ENCODE measurements at regions not wholly inside any gene's neighbourhood (a gene's known extent, or its start where the extent isn't known, plus 50 kb on each side); places are given as distances from the start of the nearest gene placed in this dataset.

DNA sequence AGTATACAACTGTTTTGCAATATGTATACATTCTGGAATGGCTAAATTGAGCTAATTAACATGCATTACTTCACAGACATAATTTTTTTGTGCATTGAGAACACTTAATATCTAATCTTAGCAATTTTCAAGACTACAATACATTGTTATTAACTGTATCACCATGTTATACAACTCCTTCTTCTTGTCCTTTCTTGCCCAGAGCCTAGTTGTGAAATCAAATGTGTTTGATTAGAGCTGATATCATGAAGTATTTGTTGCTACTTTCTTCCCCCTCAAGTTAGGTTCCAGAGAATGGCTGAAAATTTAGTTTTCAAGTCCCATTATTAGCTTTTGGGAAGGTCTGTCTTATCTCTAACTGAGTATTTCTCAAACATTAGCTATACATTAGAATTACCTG lies 607.8 kb downstream of the PSAT1 start:
- TF ChIP-seq, protein P1, sequence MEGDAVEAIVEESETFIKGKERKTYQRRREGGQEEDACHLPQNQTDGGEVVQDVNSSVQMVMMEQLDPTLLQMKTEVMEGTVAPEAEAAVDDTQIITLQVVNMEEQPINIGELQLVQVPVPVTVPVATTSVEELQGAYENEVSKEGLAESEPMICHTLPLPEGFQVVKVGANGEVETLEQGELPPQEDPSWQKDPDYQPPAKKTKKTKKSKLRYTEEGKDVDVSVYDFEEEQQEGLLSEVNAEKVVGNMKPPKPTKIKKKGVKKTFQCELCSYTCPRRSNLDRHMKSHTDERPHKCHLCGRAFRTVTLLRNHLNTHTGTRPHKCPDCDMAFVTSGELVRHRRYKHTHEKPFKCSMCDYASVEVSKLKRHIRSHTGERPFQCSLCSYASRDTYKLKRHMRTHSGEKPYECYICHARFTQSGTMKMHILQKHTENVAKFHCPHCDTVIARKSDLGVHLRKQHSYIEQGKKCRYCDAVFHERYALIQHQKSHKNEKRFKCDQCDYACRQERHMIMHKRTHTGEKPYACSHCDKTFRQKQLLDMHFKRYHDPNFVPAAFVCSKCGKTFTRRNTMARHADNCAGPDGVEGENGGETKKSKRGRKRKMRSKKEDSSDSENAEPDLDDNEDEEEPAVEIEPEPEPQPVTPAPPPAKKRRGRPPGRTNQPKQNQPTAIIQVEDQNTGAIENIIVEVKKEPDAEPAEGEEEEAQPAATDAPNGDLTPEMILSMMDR (conservative IDR thresholded peaks at IDR 0.05; ENCODE audit: low read length): no peak
- TF ChIP-seq EZH2phosphoT487 (IDR thresholded peaks at IDR 0.05; ENCODE audit: borderline replicate concordance): no peak
